ENCODE measurements at regions not wholly inside any gene's neighbourhood (a gene's known extent, or its start where the extent isn't known, plus 50 kb on each side); places are given as distances from the start of the nearest gene placed in this dataset.

- in situ Hi-C loops (cut with MboI) = no loop called here
- Histone ChIP-seq H2AFZ (no peak overlapping the region), H3K9ac (no peak overlapping the region), H3K36me3 (ENCODE audit: low read depth) (no peaks in the 10 kb centered on the region), H3K4me3 (no peak overlapping the region), H3F3A (ENCODE audit: insufficient read depth) (no peaks in the 10 kb centered on the region), H3K9me2 (ENCODE audit: insufficient read depth) (no peaks in the 10 kb centered on the region), H4K20me1 (ENCODE audit: insufficient read depth) (no peaks in the 10 kb centered on the region), H3K4me1 (ENCODE audit: insufficient read depth) (no peaks in the 10 kb centered on the region), H3K4me2 (ENCODE audit: unreplicated experiment) (no peak overlapping the region), H3K9me3 (ENCODE audit: low read depth) (no peaks in the 10 kb centered on the region), H3K27ac (no peak overlapping the region), H3K79me2 (ENCODE audit: insufficient read depth) (no peaks in the 10 kb centered on the region), H3K27me3 (replicated peaks; ENCODE audit: insufficient read depth) (no peaks in the 10 kb centered on the region)
- TF ChIP-seq EZH2phosphoT487 (IDR thresholded peaks at IDR 0.05; ENCODE audit: insufficient read depth, low read depth) (no peak), EZH2 (IDR thresholded peaks at IDR 0.05; ENCODE audit: insufficient read depth, poor library complexity, severe bottlenecking) (no peak)
- peak; percentile 5 for DNase-seq
- 68% methylated on average over 1 of the region's 1 CpG for WGBS, 2 experiments (ENCODE audit: low coverage in 1 of 2, low lambda C conversion rate in 2 of 2, missing lambda C conversion rate in 2 of 2)
These were observed 66.3 kb upstream of the UFM1 start for GRCh38 chr13:38283346-38283745.

GRCh38 chr13:38265132-38265497 lies 84.5 kb upstream of the UFM1 start:
- in situ Hi-C loops (cut with MboI) = no loop called here
- DNase-seq = no peak
- Histone ChIP-seq H3K9me3 (ENCODE audit: low read depth) (no peaks in the 10 kb centered on the region), H4K20me1 (ENCODE audit: insufficient read depth) (no peaks in the 10 kb centered on the region), H2AFZ (no peak overlapping the region), H3K4me1 (ENCODE audit: insufficient read depth) (peaks cover 11% of the 10 kb centered on the region), H3K36me3 (ENCODE audit: low read depth) (no peaks in the 10 kb centered on the region), H3K27me3 (replicated peaks; ENCODE audit: insufficient read depth) (no peaks in the 10 kb centered on the region), H3K27ac (no peak overlapping the region), H3K9ac (no peak overlapping the region), H3F3A (ENCODE audit: insufficient read depth) (peaks cover 10% of the 10 kb centered on the region), H3K79me2 (ENCODE audit: insufficient read depth) (no peaks in the 10 kb centered on the region), H3K9me2 (ENCODE audit: insufficient read depth) (no peaks in the 10 kb centered on the region), H3K4me2 (ENCODE audit: unreplicated experiment) (no peak overlapping the region), H3K4me3 (no peak overlapping the region)
- TF ChIP-seq EZH2 (IDR thresholded peaks at IDR 0.05; ENCODE audit: insufficient read depth, poor library complexity, severe bottlenecking) (no peak), EZH2phosphoT487 (IDR thresholded peaks at IDR 0.05; ENCODE audit: insufficient read depth, low read depth) (no peak)
- WGBS, 2 experiments (ENCODE audit: low coverage in 1 of 2, low lambda C conversion rate in 2 of 2, missing lambda C conversion rate in 2 of 2) = 79 to 89% methylated on average over 2 of the region's 2 CpGs

- 76 to 77% methylated on average over 9 of the region's 9 CpGs for WGBS, 2 experiments (ENCODE audit: low coverage in 1 of 2, low lambda C conversion rate in 2 of 2, missing lambda C conversion rate in 2 of 2)
These were observed 85.1 kb upstream of the UFM1 start for GRCh38 chr13:38264363-38265131.

GRCh38 chr13:38262211-38262610 lies 87.4 kb upstream of the UFM1 start:
- Histone ChIP-seq H3K9me2 (ENCODE audit: insufficient read depth) (no peaks in the 10 kb centered on the region), H3K27ac (no peak overlapping the region), H3K27me3 (replicated peaks; ENCODE audit: insufficient read depth) (no peaks in the 10 kb centered on the region), H4K20me1 (ENCODE audit: insufficient read depth) (no peaks in the 10 kb centered on the region), H3K9me3 (ENCODE audit: low read depth) (no peaks in the 10 kb centered on the region), H3K4me1 (ENCODE audit: insufficient read depth) (peaks cover 11% of the 10 kb centered on the region), H3K4me3 (no peak overlapping the region), H3K9ac (no peak overlapping the region), H3K36me3 (ENCODE audit: low read depth) (no peaks in the 10 kb centered on the region), H2AFZ (no peak overlapping the region), H3K79me2 (ENCODE audit: insufficient read depth) (no peaks in the 10 kb centered on the region), H3F3A (ENCODE audit: insufficient read depth) (peaks cover 10% of the 10 kb centered on the region), H3K4me2 (ENCODE audit: unreplicated experiment) (peak overlapping the region; percentile 25)
- in situ Hi-C loops (cut with MboI) = no loop called here
- DNase-seq = peak; percentile 68
- TF ChIP-seq EZH2 (IDR thresholded peaks at IDR 0.05; ENCODE audit: insufficient read depth, poor library complexity, severe bottlenecking) (no peak), EZH2phosphoT487 (IDR thresholded peaks at IDR 0.05; ENCODE audit: insufficient read depth, low read depth) (no peak)

More at GRCh38 chr13:38264363-38265131, 85.1 kb upstream of the UFM1 start:
- Histone ChIP-seq H4K20me1 (ENCODE audit: insufficient read depth) (no peaks in the 10 kb centered on the region), H3K79me2 (ENCODE audit: insufficient read depth) (no peaks in the 10 kb centered on the region), H3K4me1 (ENCODE audit: insufficient read depth) (peaks cover 11% of the 10 kb centered on the region), H3K9me2 (ENCODE audit: insufficient read depth) (no peaks in the 10 kb centered on the region), H3K9ac (no peak overlapping the region), H3K4me3 (no peak overlapping the region), H3K4me2 (ENCODE audit: unreplicated experiment) (no peak overlapping the region), H3K36me3 (ENCODE audit: low read depth) (no peaks in the 10 kb centered on the region), H3K9me3 (ENCODE audit: low read depth) (no peaks in the 10 kb centered on the region), H3K27ac (no peak overlapping the region), H3F3A (ENCODE audit: insufficient read depth) (peaks cover 10% of the 10 kb centered on the region), H3K27me3 (replicated peaks; ENCODE audit: insufficient read depth) (no peaks in the 10 kb centered on the region), H2AFZ (no peak overlapping the region)
- in situ Hi-C loops (cut with MboI) = no loop called here
- no peak for DNase-seq
- TF ChIP-seq EZH2phosphoT487 (IDR thresholded peaks at IDR 0.05; ENCODE audit: insufficient read depth, low read depth) (no peak), EZH2 (IDR thresholded peaks at IDR 0.05; ENCODE audit: insufficient read depth, poor library complexity, severe bottlenecking) (no peak)

- no peak overlapping the region for H3K4me3 ChIP-seq
- H3K9me2 ChIP-seq (ENCODE audit: insufficient read depth) = peaks cover 3% of the 10 kb centered on the region; the same call in 1 of the 2 replicates
- in situ Hi-C loops (cut with MboI) = no loop called here
- H2AFZ ChIP-seq = no peak overlapping the region
- H3K4me1 ChIP-seq (ENCODE audit: insufficient read depth) = no peaks in the 10 kb centered on the region
- no peak overlapping the region for H3K4me2 ChIP-seq (ENCODE audit: unreplicated experiment)
- no peak overlapping the region for H3K27ac ChIP-seq
- H3K36me3 ChIP-seq (ENCODE audit: low read depth) = no peaks in the 10 kb centered on the region
- DNase-seq = no peak
- H3K27me3 ChIP-seq (replicated peaks; ENCODE audit: insufficient read depth) = no peaks in the 10 kb centered on the region
- TF ChIP-seq EZH2 (IDR thresholded peaks at IDR 0.05; ENCODE audit: insufficient read depth, poor library complexity, severe bottlenecking) (no peak), EZH2phosphoT487 (IDR thresholded peaks at IDR 0.05; ENCODE audit: insufficient read depth, low read depth) (no peak)
- H3F3A ChIP-seq (ENCODE audit: insufficient read depth) = no peaks in the 10 kb centered on the region
- H3K9ac ChIP-seq = no peak overlapping the region
- H4K20me1 ChIP-seq (ENCODE audit: insufficient read depth) = no peaks in the 10 kb centered on the region
- H3K9me3 ChIP-seq (ENCODE audit: low read depth) = no peaks in the 10 kb centered on the region
- H3K79me2 ChIP-seq (ENCODE audit: insufficient read depth) = no peaks in the 10 kb centered on the region
These were observed 94.1 kb upstream of the UFM1 start for GRCh38 chr13:38255600-38255999.

All from GM23248 (cell line).